ENCODE measurements at regions not wholly inside any gene's neighbourhood (a gene's known extent, or its start where the extent isn't known, plus 50 kb on each side); places are given as distances from the start of the nearest gene placed in this dataset.
"Not testable (repeated sequence)": the region's sequence is repeated elsewhere in the genome, so short reads cannot be mapped to it uniquely, and the experiment has no call there.

- peak; percentile 32 for DNase-seq (ENCODE audit: low spot score)
Measured at GRCh38 chr13:50130123-50130946, 115.1 kb downstream of the KCNRG start.

DNA sequence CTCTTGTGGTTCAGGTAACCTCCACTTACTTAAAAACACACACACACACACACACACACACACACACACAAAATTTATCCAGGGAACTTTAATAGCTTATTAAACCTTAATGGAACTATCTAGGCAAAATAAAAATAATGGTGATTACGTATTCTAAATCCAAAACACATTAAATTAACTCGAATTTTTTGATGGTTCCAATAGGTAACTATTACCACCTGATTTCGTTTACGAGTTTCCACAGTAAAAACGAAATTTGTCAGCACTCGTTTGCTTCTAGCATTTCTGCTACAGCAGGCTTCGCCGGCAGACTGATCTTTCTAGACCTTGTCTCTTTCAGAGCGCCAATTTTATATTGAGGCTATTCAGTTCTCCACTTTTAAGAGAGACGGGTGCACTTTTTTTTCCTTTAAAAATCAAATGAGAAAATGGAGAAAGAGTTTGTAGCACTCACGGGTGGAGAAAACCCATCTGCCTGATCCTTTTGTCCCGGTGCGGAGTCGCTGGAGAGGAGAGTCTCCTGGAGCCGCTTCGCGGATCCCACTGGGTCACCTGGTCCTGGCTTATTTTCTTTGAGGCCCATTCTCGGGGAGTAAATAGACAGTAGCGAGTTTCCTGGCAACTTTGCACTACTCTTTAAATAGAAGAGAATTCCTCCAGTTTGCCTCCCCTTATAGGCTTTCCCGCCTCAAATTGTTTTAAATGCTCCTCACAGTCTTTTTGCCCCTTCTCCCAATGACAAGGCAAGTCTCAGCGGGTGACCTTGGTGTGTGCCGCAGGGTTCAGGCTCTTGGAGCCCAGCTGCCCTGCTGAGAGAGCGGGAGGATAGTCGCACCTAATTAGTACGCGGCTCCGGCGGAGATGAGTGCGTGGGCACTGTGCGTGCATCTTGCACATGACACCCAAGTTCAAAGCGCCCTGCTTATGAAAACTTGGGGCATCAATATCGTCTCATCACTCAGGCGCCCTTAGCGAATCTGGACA lies 117.0 kb downstream of the KCNRG start:
- DNase-seq (ENCODE audit: low spot score) = peak; percentile 17

DNA sequence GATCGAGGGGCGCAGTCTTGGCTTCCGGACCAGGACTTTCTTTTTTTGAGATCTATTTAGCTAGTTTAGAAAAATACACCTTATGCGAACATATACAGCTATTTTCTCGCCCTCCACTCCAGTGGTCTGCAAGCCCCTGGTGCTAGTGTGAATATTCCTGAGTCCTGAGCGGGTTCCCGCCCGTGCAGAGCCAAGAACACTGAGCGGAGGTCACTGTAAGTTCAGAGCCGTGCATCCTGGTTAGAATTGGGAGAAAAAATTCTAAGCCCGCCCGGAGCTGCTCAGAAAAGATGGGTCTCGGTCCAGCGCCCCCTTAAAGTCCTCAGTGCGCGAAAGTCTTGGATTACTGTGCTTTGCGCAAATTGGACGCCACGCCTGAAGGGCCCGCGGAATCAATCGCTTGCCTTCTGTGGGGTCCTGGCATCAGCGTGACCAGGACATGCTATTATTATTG lies 117.7 kb downstream of the KCNRG start:
- no peak for DNase-seq (ENCODE audit: low spot score)

DNA sequence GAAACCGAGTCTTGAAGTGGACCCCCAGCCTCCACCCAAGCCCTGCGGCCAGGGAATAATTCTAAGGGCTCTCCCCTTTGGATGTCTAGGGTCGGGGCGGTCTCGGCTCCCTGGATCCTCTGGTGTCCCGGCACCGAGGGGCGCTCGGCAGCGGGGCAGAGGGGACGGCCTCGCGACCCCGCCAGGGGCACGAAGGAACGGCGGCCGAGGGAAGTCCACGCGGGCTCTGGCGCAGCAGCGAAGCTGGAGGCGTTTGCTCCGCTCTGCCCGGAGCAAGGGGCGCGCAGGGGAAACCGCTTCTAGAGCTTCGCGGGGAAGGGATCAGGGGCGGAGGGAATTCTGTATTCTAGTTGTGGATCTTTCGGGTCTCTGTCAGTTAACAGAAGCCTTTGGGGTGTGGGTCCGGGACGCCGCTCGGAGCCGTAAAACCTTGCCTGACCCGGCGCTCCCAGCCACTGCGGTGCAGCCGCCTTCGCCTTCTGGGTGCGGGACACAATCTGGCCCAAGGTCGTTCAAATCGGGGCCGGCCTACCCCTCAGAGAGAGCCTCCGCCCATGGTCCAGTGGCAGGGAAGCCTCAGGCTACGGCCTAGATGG lies 118.2 kb downstream of the KCNRG start:
- DNase-seq (ENCODE audit: low spot score) = no peak

GRCh38 chr13:50136226-50136625 lies 121.0 kb downstream of the KCNRG start:
- DNase-seq (ENCODE audit: low spot score) = no peak

DNA sequence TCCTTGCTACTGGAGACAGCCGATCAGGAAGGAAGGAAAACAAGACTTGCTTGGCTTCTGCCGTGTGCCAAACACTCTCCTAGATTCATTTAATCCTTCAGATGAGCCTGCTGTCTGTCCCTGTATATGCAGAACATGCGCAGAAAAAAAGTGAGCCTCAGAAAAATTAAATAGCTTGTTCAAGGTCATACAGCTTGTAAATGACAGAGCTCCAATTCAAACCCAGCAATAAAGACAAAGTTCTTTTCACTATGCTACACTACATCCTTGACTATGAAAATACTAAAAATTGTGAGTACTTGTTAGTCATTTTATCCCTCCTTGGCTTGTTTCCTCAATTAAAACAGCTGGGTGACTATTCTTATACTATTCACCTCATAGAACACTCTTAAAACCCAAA lies 121.4 kb downstream of the KCNRG start:
- no peak for DNase-seq (ENCODE audit: low spot score)

DNA sequence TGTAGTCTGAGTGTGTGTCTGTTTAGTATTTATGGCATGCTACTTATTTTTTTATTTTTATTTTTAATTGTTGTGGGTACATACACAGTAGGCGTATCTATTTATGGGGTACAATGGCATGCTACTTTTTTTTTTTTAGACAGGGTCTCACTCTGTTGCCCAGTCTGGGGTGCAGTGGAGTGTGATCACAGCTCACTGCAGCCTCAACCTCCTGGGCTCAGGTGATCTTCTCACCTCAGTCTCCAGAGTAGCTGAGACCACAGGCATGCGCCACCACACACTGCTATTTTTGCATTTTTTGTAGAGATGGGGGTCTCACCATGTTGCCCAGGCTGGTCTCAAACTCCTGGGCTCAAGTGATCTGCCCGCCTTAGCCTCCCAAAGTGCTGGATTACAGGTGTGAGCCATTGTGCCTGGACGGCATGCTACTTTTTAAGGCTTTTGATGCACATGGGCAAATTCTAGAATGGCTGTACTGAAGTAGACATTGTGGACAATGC lies 124.2 kb downstream of the KCNRG start:
- not testable (repeated sequence) for DNase-seq (ENCODE audit: low spot score)

GRCh38 chr13:50140153-50140552 lies 124.9 kb downstream of the KCNRG start:
- no peak for DNase-seq (ENCODE audit: low spot score)

DNA sequence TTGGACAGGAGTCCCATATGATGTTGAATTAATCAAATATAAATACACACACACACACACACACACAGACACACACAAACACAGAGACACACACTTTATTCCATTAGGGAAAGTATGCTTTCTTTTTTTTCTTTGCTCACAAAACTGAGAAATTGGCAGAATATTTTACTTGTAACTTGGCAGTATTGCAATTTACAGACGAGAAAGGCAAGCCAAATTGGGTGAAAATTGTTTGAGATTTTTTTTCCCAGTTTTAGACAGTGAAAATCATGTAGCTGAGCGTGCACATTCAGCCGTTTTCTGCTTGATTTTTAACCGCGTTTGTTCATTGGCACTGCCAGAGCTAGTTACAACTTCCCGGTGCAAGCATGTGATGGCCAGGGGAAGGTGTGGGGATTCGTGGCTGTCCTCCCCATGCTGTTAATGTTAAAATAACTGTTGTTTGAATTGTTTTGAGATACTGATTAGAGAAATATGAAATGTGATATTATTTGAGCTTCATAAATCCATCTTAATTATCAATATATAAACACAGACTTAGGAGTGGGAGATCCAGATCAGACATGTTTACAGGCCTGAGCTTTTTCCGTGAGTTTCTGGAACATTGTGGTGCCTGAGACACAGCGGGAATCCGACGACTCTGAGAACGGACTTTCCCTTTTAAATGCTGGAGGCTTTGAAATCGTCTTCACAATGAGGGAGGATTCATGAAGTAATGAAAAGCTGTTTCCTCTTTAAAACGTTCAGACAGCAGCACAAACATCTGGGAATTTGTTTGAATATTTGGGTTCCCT lies 125.5 kb downstream of the KCNRG start:
- DNase-seq (ENCODE audit: low spot score) = no peak

- DNase-seq (ENCODE audit: low spot score) = no peak
Measured at GRCh38 chr13:50141375-50141975, 126.2 kb downstream of the KCNRG start.

DNA sequence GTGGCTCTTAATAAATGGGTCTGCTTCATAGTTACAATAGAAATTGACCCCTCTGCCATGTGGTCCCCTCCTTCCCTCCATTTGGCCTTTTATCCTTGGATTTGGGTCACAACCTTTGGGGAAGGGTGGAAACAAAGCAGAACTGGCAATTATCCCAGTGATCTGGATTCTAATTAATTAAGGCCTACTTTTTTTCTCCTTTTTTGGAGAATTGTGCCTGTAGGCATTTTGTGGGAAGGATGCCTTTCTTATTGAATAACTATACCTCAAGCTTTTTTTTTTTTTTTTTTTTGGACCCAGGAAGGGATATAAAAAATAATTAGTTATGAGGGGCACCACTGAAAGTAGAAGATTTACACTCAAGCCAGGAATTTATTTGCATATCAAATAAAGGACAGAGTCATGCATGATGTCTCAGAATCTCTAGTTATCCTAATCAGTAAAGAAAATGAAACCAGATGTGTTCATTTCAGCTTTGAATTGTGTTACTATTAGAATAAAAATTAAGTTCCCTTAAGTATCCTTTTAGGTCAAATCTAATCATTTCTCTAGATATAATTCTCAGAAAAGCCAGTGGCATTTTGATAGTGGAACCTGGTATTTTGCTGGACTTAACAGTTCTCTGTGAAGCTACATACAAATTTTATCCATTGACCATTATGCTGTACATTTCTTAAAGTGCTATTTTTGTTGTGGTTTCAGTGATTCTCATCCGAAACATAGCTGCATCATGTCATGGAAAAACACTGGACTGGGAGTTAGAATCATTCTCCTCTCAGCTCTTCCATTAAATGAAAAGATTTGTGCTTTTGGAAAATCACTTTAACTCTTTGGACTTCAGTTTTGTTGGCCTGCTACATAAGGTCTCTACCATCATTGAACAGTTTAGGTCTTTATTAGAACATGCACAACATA lies 129.3 kb downstream of the KCNRG start:
- DNase-seq (ENCODE audit: low spot score) = peak; percentile 16

DNA sequence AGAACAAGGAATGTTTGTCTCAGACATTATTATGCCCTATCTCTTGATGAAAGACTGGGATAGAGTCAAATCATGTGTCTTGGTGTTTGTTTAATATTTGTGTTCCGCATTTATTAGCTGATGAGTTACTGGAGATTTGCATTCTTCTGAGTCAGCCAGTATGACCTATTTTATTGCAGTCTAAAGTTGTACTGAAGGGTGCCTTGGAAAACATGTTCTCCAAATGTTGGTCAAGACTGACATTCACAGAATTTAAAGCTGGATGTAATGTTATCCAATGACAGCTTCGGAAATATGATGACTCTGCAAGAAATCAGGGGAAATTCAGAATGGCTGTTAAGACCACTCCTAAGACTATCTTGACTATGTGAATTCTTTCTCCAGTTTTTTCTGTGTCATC lies 134.0 kb downstream of the KCNRG start:
- DNase-seq (ENCODE audit: low spot score) = no peak

DNA sequence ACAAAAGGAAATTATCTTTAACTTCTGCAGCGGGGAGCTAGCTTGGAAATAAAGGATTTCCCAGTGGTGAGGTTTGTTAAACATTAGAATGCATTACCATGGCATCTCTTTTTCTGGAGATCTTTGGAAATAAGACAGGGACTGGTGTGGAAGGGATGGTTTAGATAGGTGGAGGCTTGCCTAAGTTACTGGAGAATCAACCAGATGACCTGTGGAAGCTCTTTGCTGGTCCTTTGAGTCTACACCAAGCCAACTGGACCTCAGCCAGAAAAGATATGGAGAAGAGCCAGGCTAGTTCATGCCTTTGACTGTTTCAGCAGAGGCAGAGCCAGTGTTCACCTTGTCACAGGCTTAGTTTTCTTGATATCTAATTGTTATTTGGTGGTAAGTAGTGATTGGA lies 134.7 kb downstream of the KCNRG start:
- no peak for DNase-seq (ENCODE audit: low spot score)

- no peak for DNase-seq (ENCODE audit: low spot score)
Measured at GRCh38 chr13:50152224-50152623, 137.0 kb downstream of the KCNRG start.

GRCh38 chr13:50152655-50153309 lies 137.5 kb downstream of the KCNRG start:
- DNase-seq (ENCODE audit: low spot score) = peak; percentile 42

GRCh38 chr13:50153401-50153800 lies 138.2 kb downstream of the KCNRG start:
- no peak for DNase-seq (ENCODE audit: low spot score)

- DNase-seq (ENCODE audit: low spot score) = no peak
Measured at GRCh38 chr13:50153876-50154275, 138.6 kb downstream of the KCNRG start.

- DNase-seq (ENCODE audit: low spot score) = no peak
Measured at GRCh38 chr13:50154697-50155096, 139.5 kb downstream of the KCNRG start.

- no peak for DNase-seq (ENCODE audit: low spot score)
Measured at GRCh38 chr13:50156140-50156539, 140.9 kb downstream of the KCNRG start.

All from germinal center (tissue), 1 donor.